NCI-H2081 treated with DMSO at 0.1 percent for 48 hours (cell line): ENCODE measurements at regions not wholly inside any gene's neighbourhood (a gene's known extent, or its start where the extent isn't known, plus 50 kb on each side); places are given as distances from the start of the nearest gene placed in this dataset.
"Not testable (repeated sequence)": the region's sequence is repeated elsewhere in the genome, so short reads cannot be mapped to it uniquely, and the experiment has no call there.

Source experiments
- DNase-seq: peaks from one replicate; lab custom pipeline; 2025; lab: John Stamatoyannopoulos, UW

DNA sequence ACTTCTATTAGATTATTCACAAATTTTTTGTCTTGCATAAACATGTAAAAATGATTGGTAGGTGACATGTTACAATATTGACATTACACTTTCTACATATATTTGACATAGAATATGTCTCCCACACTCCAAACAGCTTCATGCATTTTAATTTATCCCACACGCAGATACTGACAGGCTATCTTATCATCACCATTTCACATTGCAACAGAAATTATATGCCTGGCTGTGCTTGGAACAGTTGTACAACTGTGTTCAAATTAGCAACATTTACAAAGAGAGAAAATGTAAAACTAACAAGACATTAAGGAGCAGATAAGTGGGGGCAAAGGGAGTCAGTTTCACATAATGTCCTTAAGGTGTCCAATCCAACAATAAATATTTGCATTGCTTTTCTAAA, 1208.5 kb downstream of the NSUN3 start:
- DNase-seq: no peak

DNA sequence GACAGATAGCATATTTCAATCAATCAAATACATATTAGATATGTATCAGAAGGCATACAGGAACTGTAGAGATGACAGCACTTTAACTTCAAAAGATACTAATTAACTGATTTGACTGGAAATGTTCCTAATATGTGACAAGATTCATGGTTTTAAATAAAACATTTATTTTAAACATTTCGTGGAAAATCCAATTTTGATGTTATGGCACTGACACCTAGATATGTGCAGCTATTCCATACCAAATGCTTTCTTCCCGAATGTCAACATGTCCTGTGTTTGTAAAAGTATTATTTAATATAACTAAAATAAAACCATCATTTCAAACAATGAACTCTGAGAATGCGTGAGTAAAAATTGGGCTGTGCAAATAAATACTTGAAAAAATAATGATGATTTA, 1209.3 kb downstream of the NSUN3 start:
- no peak for DNase-seq

DNA sequence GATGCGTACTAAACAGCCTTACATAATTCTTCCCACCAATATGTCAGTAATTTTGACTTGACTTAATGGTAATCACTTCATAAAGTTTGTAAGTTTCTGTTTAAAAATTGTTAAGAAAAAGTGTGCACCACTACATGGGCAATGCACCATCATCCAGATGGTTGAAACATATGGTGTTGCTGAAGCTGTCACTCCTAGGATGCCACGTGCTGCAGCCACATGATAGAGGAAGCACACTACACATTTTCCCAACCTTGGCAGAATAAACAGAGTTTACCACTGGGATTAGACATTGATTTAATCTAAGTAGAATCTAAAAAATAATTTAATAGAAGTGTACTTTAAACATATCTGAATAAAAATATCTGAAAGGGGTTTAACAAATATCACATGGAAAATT, 1209.9 kb downstream of the NSUN3 start:
- no peak for DNase-seq

GRCh38 chr3:95277613-95278012, 1214.8 kb downstream of the NSUN3 start:
- no peak for DNase-seq

GRCh38 chr3:95280711-95281352, 1218.0 kb downstream of the NSUN3 start:
- no peak for DNase-seq

GRCh38 chr3:95289295-95289694, 1226.4 kb downstream of the NSUN3 start:
- DNase-seq: no peak

DNA sequence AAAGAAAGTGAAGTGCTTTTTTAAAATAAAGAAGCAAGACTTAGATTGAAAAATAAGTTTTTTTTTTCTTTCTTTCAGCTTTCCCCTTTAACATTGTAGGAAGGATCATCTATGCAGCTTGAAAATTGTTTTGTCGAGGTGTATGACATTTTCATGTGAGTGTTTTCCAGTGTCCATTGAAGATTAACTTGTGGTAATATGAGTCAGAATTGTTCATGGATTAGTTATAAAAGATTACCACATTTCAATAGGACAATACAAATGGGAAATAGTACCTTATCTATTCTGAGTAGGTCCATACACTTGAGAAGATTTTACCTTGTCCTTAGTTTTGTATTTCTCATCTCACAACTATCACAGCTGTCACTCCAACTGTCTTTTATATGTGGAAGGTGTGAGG, 1234.7 kb downstream of the NSUN3 start:
- DNase-seq: no peak

GRCh38 chr3:95302044-95302443, 1239.2 kb downstream of the NSUN3 start:
- DNase-seq: no peak

GRCh38 chr3:95310560-95310959, 1247.7 kb downstream of the NSUN3 start:
- no peak for DNase-seq

- DNase-seq: no peak
Measured at GRCh38 chr3:95311272-95311671, 1248.4 kb downstream of the NSUN3 start.

DNA sequence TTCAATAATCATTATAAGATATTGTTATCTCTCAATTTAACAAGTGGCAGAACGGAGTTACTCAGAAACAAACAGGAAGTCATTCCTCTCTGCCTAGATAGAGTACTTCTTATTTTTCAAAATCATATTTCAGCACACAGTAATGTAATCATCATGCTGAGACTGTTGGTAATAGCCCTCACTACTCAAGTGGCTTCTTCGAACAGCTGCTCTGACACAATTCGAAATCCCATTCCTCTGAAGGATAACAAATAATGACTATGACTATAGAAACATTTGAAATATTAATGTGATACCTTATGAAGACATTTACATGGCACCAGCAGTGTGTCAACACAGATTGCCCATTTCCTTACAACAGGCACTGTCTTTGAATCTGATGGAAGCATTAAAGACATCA, 1249.8 kb downstream of the NSUN3 start:
- DNase-seq: no peak

DNA sequence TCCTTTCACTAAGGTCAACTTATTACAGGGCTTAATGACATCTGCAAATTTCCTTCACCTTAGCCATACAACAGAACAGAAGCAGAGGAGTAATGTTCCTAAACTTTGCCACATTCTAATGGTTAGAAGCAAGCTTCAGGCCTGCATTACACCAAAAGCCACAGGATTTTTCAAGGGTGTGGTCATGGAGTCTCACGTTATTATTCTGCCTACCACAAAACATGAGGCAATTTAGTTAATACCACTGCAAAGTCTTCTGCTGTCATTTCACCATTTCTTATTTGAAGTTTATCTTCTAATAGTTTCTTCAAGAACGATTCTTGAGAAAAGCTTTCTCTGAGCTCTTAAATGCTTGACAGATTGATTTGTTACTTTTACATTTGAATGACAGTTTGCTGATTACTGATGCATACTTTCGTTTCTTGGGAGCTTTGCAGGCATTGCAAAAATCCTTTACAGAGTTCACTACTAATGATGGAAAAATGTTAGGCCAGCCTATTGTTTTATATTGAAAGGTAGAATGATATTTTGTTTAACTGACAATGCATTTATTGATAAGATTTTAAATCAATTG, 1257.1 kb downstream of the NSUN3 start:
- DNase-seq: no peak

GRCh38 chr3:95327478-95327877, 1264.6 kb downstream of the NSUN3 start:
- DNase-seq: no peak

- no peak for DNase-seq
Measured at GRCh38 chr3:95333826-95334225, 1271.0 kb downstream of the NSUN3 start.

GRCh38 chr3:95334461-95334860, 1271.6 kb downstream of the NSUN3 start:
- DNase-seq: no peak

- DNase-seq: no peak
Measured at GRCh38 chr3:95335517-95335916, 1272.7 kb downstream of the NSUN3 start.

DNA sequence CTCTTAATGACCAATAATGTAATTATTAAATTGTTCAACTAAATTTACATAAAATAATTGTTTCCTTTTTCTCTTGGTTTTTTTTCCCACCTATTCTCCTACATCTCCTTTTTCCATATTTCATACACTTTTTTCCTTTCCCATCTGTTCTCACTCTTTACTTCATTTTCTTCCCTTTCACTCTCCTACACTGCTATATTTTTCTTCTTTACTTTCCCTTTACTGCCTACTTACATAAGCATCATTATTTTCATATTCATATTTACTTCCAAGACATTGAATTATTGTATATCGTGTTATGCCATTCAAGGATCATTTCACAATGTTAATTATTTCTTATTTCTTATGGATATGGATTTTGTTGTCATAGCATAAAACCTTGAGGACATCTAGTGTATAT, 1275.6 kb downstream of the NSUN3 start:
- no peak for DNase-seq

GRCh38 chr3:95341314-95341713, 1278.5 kb downstream of the NSUN3 start:
- no peak for DNase-seq

- DNase-seq: no peak
Measured at GRCh38 chr3:95343228-95343627, 1280.4 kb downstream of the NSUN3 start.

- DNase-seq: no peak
Measured at GRCh38 chr3:95343767-95344166, 1280.9 kb downstream of the NSUN3 start.

- DNase-seq: not testable (repeated sequence)
Measured at GRCh38 chr3:95347936-95348335, 1285.1 kb downstream of the NSUN3 start.

DNA sequence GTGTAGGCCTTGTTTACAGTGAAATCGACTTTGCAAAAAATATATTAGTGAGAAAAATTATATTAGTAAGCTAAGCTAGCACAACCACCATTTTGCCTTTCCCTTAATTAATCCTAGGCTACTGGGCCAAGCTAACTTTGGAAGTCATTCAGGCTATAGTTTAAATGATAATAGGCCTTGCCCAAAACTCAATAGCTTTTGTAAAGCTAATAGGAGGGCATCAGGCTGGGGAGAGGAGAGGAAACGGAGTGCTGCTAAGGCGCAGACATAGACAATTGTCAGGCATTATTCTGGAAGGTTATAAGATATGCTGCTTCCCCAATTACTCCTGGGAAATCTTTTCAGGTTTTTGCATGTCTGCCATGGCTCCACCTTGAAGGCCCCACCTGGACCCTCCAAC, 1286.0 kb downstream of the NSUN3 start:
- no peak for DNase-seq

GRCh38 chr3:95350049-95350448, 1287.2 kb downstream of the NSUN3 start:
- DNase-seq: no peak

- DNase-seq: no peak
Measured at GRCh38 chr3:95351158-95351557, 1288.3 kb downstream of the NSUN3 start.
